Frontal cortex (tissue), 3 donors: ENCODE measurements at regions not wholly inside any gene's neighbourhood (a gene's known extent, or its start where the extent isn't known, plus 50 kb on each side); places are given as distances from the start of the nearest gene placed in this dataset.

Experiments
- DNase-seq, 2 donors: peaks; one replicate each; pipeline ENCODE4 v3.0.0; 2012; ENCODE audit warnings: low spot score in 2 of 2
- FAIRE-seq: peaks from 2 replicates; lab custom pipeline; 2012; peaks lifted over from hg19 to GRCh38; lab: Jason Lieb, UNC
- donor health status: control.
- donor health status: control.
- donor health status: control.

- no peak for DNase-seq
- FAIRE-seq = no peak
These were observed 176.3 kb downstream of the SCP2D1 start for GRCh38 chr20:18989736-18990474.

- no peak for FAIRE-seq
These were observed 177.4 kb downstream of the SCP2D1 start for GRCh38 chr20:18991012-18991411.

GRCh38 chr20:18992418-18992817, 178.8 kb downstream of the SCP2D1 start:
- FAIRE-seq = no peak
- DNase-seq = no peak

More at GRCh38 chr20:18991012-18991411, 177.4 kb downstream of the SCP2D1 start:
- no peak for DNase-seq

GRCh38 chr20:18995455-18995854, 181.9 kb downstream of the SCP2D1 start:
- no peak for DNase-seq
- no peak for FAIRE-seq

- DNase-seq (no peak), FAIRE-seq (no peak)
These were observed 185.5 kb downstream of the SCP2D1 start for GRCh38 chr20:18999086-18999485.

- DNase-seq = no peak
- FAIRE-seq = no peak
These were observed 186.5 kb downstream of the SCP2D1 start for GRCh38 chr20:19000078-19000477.

GRCh38 chr20:19001177-19001576, 187.6 kb downstream of the SCP2D1 start:
- FAIRE-seq = no peak
- DNase-seq = no peak

- FAIRE-seq (no peak), DNase-seq (no peak)
These were observed 190.1 kb downstream of the SCP2D1 start for GRCh38 chr20:19003366-19004336.

GRCh38 chr20:19004975-19005374, 191.4 kb downstream of the SCP2D1 start:
- FAIRE-seq = no peak
- DNase-seq = no peak

- FAIRE-seq (no peak), DNase-seq (no peak)
These were observed 194.9 kb downstream of the SCP2D1 start for GRCh38 chr20:19008497-19008896.

GRCh38 chr20:19009081-19009688, 195.6 kb downstream of the SCP2D1 start:
- DNase-seq = no peak
- FAIRE-seq = no peak

- DNase-seq (no peak), FAIRE-seq (no peak)
These were observed 199.1 kb downstream of the SCP2D1 start for GRCh38 chr20:19012676-19013075.

GRCh38 chr20:19013907-19014306, 198.5 kb upstream of the SLC24A3 start:
- DNase-seq = no peak
- FAIRE-seq = no peak

- FAIRE-seq = no peak
- DNase-seq = no peak
These were observed 196.9 kb upstream of the SLC24A3 start for GRCh38 chr20:19015351-19016139.

- no peak for FAIRE-seq
- no peak for DNase-seq
These were observed 196.3 kb upstream of the SLC24A3 start for GRCh38 chr20:19016140-19016497.

- DNase-seq (no peak), FAIRE-seq (no peak)
These were observed 195.2 kb upstream of the SLC24A3 start for GRCh38 chr20:19017104-19017690.

GRCh38 chr20:19018881-19019280, 193.6 kb upstream of the SLC24A3 start:
- DNase-seq (no peak), FAIRE-seq (no peak)

GRCh38 chr20:19019734-19020364, 192.6 kb upstream of the SLC24A3 start:
- DNase-seq (no peak), FAIRE-seq (no peak)
